ENCODE measurements at regions not wholly inside any gene's neighbourhood (a gene's known extent, or its start where the extent isn't known, plus 50 kb on each side); places are given as distances from the start of the nearest gene placed in this dataset.

GRCh38 chr9:110133059-110133458 is 74.9 kb downstream of the C9orf152 start:
- TF ChIP-seq POLR2AphosphoS5 (IDR thresholded peaks at IDR 0.05; ENCODE audit: borderline replicate concordance, low read depth, low read length) (no peak), EZH2 (IDR thresholded peaks at IDR 0.05) (no peak), FOXP2 (optimal IDR thresholded peaks at IDR 0.05; ENCODE audit: control extremely low read depth, extremely low read length, insufficient read depth) (no peak)
